GM18520 (cell line): ENCODE measurements at regions not wholly inside any gene's neighbourhood (a gene's known extent, or its start where the extent isn't known, plus 50 kb on each side); places are given as distances from the start of the nearest gene placed in this dataset.

Experiments
- ATAC-seq: cut with Tn5 transposase; IDR thresholded peaks from one replicate; pipeline ENCODE4 v1.9.1; 2021; ENCODE audit not compliant: unreplicated experiment

GRCh38 chr3:189554868-189555557, 76.2 kb upstream of the TP63 start:
- no peak for ATAC-seq

GRCh38 chr3:189555558-189555881, 75.7 kb upstream of the TP63 start:
- no peak for ATAC-seq

GRCh38 chr3:189557824-189558223, 73.4 kb upstream of the TP63 start:
- ATAC-seq: no peak

- ATAC-seq: no peak
Observed at GRCh38 chr3:189561256-189561655, 69.9 kb upstream of the TP63 start.

- peak; percentile 81 for ATAC-seq
Observed at GRCh38 chr3:189563853-189564563, 67.2 kb upstream of the TP63 start.

- ATAC-seq: no peak
Observed at GRCh38 chr3:189566550-189567130, 64.5 kb upstream of the TP63 start.

GRCh38 chr3:189567322-189567721, 63.9 kb upstream of the TP63 start:
- no peak for ATAC-seq

DNA sequence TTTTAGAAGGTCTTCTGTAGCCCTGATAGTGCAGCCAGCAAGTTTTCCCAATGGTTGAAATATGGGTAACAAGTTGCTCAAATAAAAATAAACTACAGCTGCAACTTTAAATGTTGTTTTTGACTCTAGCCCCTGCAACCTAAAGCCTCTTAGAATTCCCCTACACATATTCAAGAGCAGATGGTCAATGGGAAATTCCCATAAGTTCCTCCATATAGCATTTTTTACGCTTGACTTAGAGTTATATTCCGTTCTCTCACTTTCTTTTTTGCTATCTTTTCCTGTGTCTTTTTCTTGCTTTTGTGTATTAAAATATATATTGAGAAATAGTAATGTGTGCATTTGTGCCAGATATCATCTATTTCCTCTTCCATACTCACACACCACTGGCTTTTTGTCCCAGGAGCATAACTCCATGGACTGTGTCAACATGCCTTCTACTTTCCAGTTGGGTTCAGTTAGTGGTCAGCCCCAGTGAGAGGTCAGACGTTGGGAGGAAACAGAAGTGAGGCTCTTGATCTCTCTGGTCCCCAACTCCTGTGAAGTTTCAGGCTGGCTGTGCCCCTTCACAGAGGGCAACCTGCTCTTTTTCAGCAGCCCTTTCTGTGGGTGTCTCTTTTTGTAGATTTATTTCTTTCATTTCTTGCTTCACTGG, 63.3 kb upstream of the TP63 start:
- ATAC-seq: peak; percentile 32

DNA sequence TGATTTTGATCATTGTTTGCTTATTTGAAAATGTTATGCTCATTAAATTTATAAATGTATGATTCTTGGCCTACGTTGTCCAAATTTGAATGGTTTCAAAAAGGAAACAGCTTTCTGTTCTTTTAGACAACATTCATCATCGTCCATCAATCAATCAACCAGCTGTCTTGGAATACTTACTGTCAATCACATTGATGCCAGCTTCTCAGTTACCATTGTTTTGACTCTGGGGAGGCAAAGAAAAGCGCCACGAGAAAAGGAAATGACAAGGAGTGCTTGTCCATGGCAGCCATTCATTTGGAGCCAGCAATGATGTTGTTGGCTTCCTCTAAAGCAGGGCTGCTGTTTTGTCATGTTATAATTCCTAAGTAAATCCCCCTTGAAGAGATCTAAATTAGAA, 62.2 kb upstream of the TP63 start:
- no peak for ATAC-seq

- ATAC-seq: no peak
Observed at GRCh38 chr3:189569473-189569872, 61.7 kb upstream of the TP63 start.

- peak; percentile 40 for ATAC-seq
Observed at GRCh38 chr3:189570916-189571315, 60.3 kb upstream of the TP63 start.

DNA sequence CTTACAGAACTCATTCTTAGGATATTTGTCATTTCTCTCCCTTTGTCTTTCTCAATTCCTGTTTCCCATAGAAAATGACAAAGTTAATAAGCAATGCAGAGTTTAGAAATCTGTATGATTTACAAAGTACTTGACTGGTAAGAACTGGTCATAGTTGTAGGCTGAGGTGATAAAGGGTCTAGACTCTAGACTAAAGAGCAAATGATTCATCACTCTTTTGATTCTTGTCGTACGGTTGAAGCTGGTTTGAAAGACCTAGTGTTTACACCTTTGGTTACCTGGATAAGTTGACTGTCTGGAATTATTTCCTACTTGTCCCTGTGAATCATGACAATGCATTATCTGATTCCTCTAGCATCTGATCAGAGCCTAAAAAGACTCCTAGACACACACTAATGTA, 58.9 kb upstream of the TP63 start:
- ATAC-seq: no peak

GRCh38 chr3:189573004-189573403, 58.2 kb upstream of the TP63 start:
- ATAC-seq: no peak

- no peak for ATAC-seq
Observed at GRCh38 chr3:189576486-189576885, 54.7 kb upstream of the TP63 start.

- no peak for ATAC-seq
Observed at GRCh38 chr3:189577050-189577951, 53.9 kb upstream of the TP63 start.

DNA sequence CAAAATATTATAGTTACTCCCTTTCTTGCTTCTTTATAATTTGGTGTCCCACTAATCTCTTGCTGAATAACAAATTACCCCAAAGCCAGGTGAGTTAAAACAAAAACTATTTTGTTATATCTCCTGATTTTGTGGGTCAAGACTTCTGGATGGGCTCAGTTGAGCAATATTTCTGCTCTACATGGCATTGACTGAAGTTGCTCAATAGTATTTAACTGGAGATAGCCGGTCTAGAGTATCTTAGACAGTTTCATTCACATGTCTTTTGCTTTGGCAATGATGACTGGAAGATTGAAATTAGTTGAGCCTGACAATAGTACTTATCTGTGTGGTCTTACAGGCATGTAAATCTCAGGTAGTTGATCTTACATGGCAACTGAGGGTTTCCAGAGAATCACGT, 51.0 kb upstream of the TP63 start:
- ATAC-seq: no peak
